ENCODE measurements at regions not wholly inside any gene's neighbourhood (a gene's known extent, or its start where the extent isn't known, plus 50 kb on each side); places are given as distances from the start of the nearest gene placed in this dataset.

GRCh38 chr4:43567644-43568043 lies 675.1 kb downstream of the GRXCR1 start (continued):
- no peak for TF ChIP-seq ZNF776 (tag by site-specific recombination; IDR thresholded peaks at IDR 0.05; ENCODE audit: borderline replicate concordance)
- TF ChIP-seq BCL11B (tag by site-specific recombination; IDR thresholded peaks at IDR 0.05; ENCODE audit: low read depth): no peak

- no peak for TF ChIP-seq PRDM10 (tag by site-specific recombination; IDR thresholded peaks at IDR 0.05)
- no peak for TF ChIP-seq IKZF3 (tag by site-specific recombination; IDR thresholded peaks at IDR 0.05)
- no peak for TF ChIP-seq ZNF768 (tag by site-specific recombination; IDR thresholded peaks at IDR 0.05)
- TF ChIP-seq ZNF645 (tag by site-specific recombination; IDR thresholded peaks at IDR 0.05): no peak
- no peak for TF ChIP-seq TCF7L2 (IDR thresholded peaks at IDR 0.05; ENCODE audit: borderline replicate concordance, low read depth, low read length)
- TF ChIP-seq ELK4 (IDR thresholded peaks at IDR 0.05; ENCODE audit: borderline replicate concordance, low read depth, low read length): no peak
- no peak for TF ChIP-seq ZBTB6 (tag by site-specific recombination; IDR thresholded peaks at IDR 0.05)
- no peak for TF ChIP-seq ZNF521 (tag by site-specific recombination; IDR thresholded peaks at IDR 0.05)
- TF ChIP-seq ZNF639 (tag by site-specific recombination; IDR thresholded peaks at IDR 0.05): no peak
- no peak for TF ChIP-seq ZNF292 (tag by site-specific recombination; IDR thresholded peaks at IDR 0.05; ENCODE audit: borderline replicate concordance, low read depth)
- no peak for TF ChIP-seq ZBTB44 (tag by site-specific recombination; IDR thresholded peaks at IDR 0.05)
- no peak for TF ChIP-seq ZNF548 (tag by site-specific recombination; IDR thresholded peaks at IDR 0.05)
- no peak for TF ChIP-seq ZNF621 (tag by site-specific recombination; IDR thresholded peaks at IDR 0.05)
- TF ChIP-seq AEBP2 (tag by site-specific recombination; IDR thresholded peaks at IDR 0.05; ENCODE audit: borderline replicate concordance): no peak
- no peak for TF ChIP-seq ZNF433 (tag by site-specific recombination; IDR thresholded peaks at IDR 0.05; ENCODE audit: low read depth)
- no peak for TF ChIP-seq ZNF658 (tag by site-specific recombination; IDR thresholded peaks at IDR 0.05)
- TF ChIP-seq ZNF561 (tag by site-specific recombination; IDR thresholded peaks at IDR 0.05; ENCODE audit: borderline replicate concordance): no peak
- ChIA-PET CTCF (no interaction called here), POLR2A (no interaction called here)
- Histone ChIP-seq H3K36me3 (ENCODE audit: control insufficient read depth in 2 of 2, insufficient read depth in 1 of 2, low read length in 2 of 2) (no peaks in the 10 kb centered on the region), H3K27ac (ENCODE audit: extremely low read depth, low read depth, low read length) (no peak overlapping the region), H3K4me1 (ENCODE audit: control insufficient read depth, insufficient read depth, low read length) (no peaks in the 10 kb centered on the region), H3K9me3 (ENCODE audit: control insufficient read depth, insufficient read depth, low read depth, low read length) (no peaks in the 10 kb centered on the region), H3K4me3 (ENCODE audit: low read depth, low read length) (no peak overlapping the region)
These were observed 694.3 kb downstream of the GRXCR1 start for GRCh38 chr4:43586813-43587212.
